ENCODE measurements at regions not wholly inside any gene's neighbourhood (a gene's known extent, or its start where the extent isn't known, plus 50 kb on each side); places are given as distances from the start of the nearest gene placed in this dataset.

DNA sequence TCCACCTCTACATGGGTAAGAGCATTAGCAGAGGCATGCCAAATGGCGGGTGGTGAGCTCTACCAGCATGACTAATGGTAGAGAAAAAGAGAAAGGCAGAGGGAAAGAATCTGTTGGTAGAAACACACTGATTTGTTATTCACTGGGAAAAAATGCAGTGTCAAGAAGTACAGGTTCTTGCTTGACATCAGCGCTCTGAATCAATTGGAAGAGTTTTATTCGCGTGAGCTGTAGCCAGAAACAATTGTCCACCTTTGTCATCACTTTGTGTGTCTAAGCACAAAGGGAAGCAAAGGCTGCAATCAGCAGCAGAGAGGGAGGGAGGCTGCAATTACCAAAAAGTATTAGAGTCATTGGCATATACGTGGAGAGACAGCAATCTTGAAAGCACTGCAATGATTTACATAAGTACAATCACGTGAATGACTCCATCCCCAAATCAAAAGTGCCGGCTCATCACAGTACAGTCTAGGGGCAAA, 67.7 kb upstream of the HS3ST1 start:
- no peak for DNase-seq

DNA sequence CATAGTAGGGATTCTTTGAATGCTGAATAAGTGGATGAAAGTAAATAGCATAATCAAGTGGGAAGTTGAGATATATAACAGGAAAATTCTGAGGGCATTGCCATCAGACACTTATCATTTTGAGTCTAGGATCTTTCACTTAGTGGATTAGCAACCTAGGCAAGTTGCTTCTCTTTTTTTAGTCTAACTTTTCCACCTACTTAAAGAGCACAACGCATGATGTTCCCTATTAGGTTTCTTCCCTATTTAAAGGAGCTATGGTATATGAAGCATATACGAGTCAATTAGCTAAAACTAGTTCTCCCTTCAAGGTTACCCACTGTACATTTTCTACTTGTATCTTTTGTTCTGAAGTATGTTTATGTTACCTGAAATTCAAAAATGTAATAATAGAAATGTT, 67.1 kb upstream of the HS3ST1 start:
- DNase-seq, result no peak

DNA sequence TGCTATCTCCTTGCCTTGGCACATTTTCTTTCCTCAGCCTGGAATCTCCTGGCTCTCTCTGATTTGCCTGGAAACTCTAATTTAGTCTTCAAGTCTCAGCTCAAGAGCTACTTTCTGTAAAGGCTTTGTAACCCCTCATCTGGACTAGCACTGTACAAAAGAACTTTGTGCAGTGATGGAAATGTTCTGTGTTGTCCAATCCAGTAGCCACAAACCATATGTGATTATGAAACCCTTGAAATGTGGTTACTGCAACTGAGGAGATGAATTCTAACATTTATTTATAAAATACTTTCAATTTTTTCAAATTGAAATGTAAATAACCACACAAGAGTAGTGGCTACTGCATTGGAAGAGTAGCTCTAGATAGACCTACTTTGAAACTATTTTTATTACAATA, 66.6 kb upstream of the HS3ST1 start:
- DNase-seq, result no peak

DNA sequence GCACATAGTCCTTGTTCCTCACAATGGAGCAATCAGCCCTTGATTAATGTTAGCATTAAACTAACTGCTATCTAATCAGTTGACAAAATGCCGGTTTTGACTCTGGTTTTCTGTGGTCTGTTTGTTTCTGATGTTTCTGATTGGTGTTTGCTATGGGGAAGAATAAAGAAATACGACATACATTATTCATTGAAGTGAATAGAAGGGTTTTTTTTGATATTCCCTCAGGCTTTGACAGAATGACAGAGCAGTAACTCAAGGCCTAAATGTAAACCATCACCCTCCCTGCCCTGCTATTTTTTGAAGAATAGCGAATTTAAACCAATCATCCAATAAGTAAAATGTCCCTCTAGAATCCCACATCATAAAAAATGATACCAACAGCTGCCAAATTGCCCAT, 65.5 kb upstream of the HS3ST1 start:
- no peak for DNase-seq

DNA sequence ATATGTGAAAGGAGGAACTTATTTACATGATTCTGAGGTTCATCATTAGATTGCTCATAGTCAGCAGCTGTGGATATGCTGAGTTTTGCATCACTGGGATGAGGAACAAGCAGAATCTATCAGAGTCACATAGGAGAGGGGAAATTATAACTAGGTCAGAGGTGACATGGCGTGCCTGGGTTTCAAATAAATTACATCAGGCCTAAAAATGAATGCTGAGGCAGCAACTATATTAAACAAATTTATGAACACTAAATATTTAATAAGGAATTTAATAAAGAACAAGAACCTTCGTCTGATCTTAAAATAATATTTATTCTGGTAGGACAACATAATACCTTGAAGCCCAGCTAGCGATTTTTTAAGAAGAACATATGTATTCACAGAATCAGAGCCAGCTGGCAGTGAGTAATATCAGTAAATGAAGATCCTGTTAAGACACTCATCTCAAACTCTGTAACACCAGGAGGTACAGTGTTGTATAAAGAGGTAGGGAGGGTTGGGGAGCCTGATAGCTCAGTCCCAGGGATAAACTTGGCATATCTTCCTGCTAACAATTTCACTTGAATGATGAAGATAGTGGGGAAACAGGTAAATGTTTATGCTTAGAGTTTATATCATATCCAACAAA, 60.9 kb upstream of the HS3ST1 start:
- no peak for DNase-seq

DNA sequence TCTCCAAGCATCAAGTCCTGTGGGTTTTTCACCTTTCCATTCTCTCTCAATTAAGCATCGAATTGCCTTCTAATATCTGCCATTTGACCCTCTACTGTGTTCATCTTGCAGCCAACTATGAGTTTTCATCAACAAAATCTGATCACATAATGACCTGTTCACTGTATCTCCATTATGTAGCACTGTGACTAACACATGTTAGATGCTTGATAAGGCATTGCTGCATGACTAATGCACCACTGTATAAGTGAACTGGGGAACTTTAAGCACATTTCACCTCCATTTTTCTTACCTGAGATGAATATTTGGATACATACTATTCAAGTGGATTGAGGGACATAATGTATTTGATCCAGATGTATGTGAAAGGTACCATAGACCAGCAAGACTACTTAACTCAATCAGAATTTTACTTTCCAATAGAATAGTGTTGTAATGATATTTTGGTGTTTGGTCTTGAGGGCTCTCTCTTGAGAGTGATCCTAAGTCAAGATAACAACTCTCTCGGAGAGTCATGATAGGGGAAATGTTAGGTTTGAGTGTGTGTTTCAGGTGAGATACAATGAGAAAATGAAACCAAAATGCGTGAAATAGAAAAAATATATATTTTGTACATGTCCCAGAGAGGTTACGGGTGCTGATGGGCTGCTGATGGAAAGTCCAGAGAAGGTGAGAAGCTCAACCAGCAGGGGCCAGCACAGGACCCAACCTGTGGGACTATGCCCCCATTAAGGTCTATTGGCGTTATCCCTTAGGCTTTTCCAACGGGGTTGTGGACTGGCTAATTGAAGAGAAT, 60.2 kb upstream of the HS3ST1 start:
- no peak for DNase-seq

DNA sequence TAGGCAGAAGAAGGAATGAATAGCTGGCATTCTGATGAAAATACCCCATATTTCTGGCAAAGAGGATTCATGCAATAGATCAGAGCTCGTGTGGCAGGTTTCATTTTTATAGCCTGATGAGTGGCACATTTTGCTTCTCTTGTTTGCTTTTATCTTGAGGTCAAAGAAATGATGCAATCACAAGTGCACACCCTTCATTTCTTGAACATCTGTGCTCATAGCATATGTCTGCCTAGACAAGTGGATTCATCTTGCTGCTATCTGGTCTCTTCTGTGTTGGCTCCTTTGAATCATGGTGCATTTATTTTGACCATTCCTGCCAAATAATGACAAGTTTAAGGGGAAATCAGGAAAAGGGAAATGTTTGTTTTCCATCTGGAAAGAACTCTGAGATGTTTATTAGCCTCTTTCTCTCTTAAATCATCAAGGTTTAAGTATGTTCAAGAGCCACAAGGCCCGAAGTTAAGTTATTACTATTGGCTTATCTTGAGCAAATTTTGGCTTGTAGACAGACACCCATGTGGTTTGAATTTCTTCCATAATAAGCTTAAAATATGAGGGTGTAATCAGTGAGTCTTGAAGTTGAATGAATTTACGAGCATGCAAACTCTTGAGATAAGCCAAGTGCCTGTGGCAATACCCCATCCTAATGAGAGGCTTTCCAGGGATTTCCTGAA, 59.3 kb upstream of the HS3ST1 start:
- DNase-seq, result peak; percentile 15 to 22

DNA sequence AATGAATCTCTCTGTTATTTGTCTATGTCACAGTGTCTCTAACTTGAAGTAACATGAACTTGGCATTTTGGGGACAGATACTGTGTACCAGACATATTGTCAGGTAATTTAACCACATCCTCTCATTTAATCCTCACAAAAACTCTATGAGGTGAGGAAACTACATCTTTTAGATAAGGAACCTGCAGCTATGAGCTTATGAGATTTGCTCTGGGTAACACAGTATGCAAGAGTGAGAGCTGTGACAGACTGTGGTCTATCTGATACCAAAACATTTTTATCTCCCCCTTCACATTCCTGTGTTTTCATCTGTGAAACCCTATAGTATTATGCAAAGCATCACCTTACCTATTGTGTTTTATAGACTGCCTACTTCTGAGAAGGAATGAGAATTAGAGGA, 58.4 kb upstream of the HS3ST1 start:
- DNase-seq, result no peak

DNA sequence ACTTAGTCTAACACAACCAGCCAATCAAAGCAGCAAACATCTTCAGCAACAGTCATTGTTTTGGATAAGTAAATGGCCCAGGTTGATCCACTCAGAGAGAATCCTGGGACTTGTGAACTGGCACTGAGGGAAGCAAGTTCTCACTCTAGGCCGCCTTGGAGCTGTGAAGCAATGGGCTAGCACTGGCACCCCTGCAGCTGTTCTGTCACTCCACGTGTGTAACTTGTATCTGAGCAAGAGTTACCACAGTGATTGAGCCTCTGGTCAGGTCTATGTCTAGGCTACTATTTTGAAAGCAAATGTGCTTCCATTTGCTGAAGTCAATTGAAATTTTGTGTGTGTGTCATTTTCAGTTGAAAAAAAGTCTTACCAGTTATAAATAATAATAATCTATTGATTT, 57.2 kb upstream of the HS3ST1 start:
- no peak for DNase-seq

DNA sequence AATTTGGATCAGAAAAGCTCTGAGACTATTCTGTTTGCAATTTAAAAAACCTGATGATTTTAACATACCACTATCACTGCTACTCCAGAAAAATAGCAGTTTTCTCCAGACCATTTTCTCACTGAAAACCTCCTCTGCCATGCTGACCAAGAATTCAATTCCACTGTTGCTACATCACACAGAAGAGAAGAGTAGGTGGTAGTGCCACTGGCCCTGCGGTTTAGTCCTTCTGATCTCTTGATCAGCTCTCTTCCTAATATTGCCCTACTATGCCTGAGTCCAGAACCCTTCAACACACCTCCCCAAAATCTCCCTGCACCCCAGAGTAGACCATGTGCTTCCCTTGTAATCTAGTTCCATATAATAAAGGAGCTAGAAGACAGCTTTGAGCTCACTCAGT, 55.8 kb upstream of the HS3ST1 start:
- no peak for DNase-seq

DNA sequence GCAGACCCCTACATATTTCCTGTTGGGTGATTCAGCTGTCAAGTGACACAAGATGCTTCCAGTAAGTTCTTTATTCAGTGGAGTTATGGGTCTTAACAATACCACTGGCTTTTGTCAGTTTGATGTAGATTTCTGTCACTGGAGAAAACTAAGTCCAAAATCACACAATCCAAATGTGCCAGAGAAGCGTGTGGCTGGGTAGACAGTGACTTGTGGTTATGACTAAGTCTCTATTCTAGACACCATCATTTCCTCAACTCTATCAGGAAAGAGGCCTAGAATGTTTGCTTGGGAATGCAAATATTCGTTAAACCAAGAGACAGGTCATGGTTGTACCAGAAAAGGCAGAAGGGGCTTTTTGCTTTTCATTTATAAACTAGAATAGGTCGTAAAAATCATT, 54.4 kb upstream of the HS3ST1 start:
- DNase-seq, result no peak

DNA sequence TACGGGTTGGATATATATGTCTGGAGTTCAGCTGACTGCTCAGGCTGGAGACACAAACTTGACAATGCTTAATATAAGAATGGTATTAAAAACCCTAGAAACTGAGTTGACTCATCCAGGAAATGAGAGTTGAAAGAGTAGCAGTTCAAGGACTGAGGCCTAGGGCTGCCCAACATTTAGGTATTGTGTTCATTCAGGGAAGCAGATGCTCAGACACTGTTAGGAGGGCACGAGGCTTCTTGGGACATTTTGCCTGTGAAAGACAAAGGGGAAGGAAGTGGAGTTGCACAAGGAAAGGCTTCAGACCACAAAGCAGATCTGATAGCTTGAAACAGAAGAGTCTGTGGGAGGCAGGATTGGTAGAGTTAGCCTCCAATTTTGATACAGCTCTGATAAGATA, 52.0 kb upstream of the HS3ST1 start:
- no peak for DNase-seq
